Hematopoietic multipotent progenitor cell treated with erythropoietin and hydrocortisone succinate and interleukin-3 and kit ligand, for 6 days (in vitro differentiated cells): ENCODE measurements at regions not wholly inside any gene's neighbourhood (a gene's known extent, or its start where the extent isn't known, plus 50 kb on each side); places are given as distances from the start of the nearest gene placed in this dataset.
"Not testable (repeated sequence)": the region's sequence is repeated elsewhere in the genome, so short reads cannot be mapped to it uniquely, and the experiment has no call there.

Experiments
- DNase-seq: peaks from one replicate; pipeline ENCODE4 v3.0.0-alpha.2; 2015

GRCh38 chr20:12838261-12838866 lies 170.4 kb upstream of the SPTLC3 start:
- DNase-seq, result peak; percentile 9

GRCh38 chr20:12847872-12848271 lies 160.9 kb upstream of the SPTLC3 start:
- peak; percentile 2 for DNase-seq

- DNase-seq, result no peak
Observed at GRCh38 chr20:12849225-12849910, 159.4 kb upstream of the SPTLC3 start.

GRCh38 chr20:12857643-12858042 lies 151.1 kb upstream of the SPTLC3 start:
- DNase-seq, result not testable (repeated sequence)

GRCh38 chr20:12860619-12861247 lies 148.0 kb upstream of the SPTLC3 start:
- no peak for DNase-seq

GRCh38 chr20:12869669-12870068 lies 139.1 kb upstream of the SPTLC3 start:
- no peak for DNase-seq

- DNase-seq, result no peak
Observed at GRCh38 chr20:12870588-12870987, 138.2 kb upstream of the SPTLC3 start.

- DNase-seq, result no peak
Observed at GRCh38 chr20:12874933-12875332, 133.8 kb upstream of the SPTLC3 start.

- DNase-seq, result no peak
Observed at GRCh38 chr20:12875510-12875909, 133.3 kb upstream of the SPTLC3 start.

- DNase-seq, result no peak
Observed at GRCh38 chr20:12882832-12883506, 125.8 kb upstream of the SPTLC3 start.

GRCh38 chr20:12883507-12883885 lies 125.3 kb upstream of the SPTLC3 start:
- DNase-seq, result no peak

- no peak for DNase-seq
Observed at GRCh38 chr20:12886618-12887363, 122.0 kb upstream of the SPTLC3 start.

- no peak for DNase-seq
Observed at GRCh38 chr20:12891643-12892042, 117.1 kb upstream of the SPTLC3 start.

- no peak for DNase-seq
Observed at GRCh38 chr20:12893019-12893418, 115.8 kb upstream of the SPTLC3 start.

- DNase-seq, result no peak
Observed at GRCh38 chr20:12893653-12894052, 115.1 kb upstream of the SPTLC3 start.

GRCh38 chr20:12894089-12894488 lies 114.7 kb upstream of the SPTLC3 start:
- DNase-seq, result no peak

- no peak for DNase-seq
Observed at GRCh38 chr20:12896180-12896579, 112.6 kb upstream of the SPTLC3 start.

GRCh38 chr20:12902992-12903391 lies 105.8 kb upstream of the SPTLC3 start:
- DNase-seq, result no peak

- DNase-seq, result no peak
Observed at GRCh38 chr20:12906361-12906760, 102.4 kb upstream of the SPTLC3 start.

- DNase-seq, result no peak
Observed at GRCh38 chr20:12911372-12911771, 97.4 kb upstream of the SPTLC3 start.

- DNase-seq, result no peak
Observed at GRCh38 chr20:12913781-12914443, 94.9 kb upstream of the SPTLC3 start.

- DNase-seq, result no peak
Observed at GRCh38 chr20:12914804-12915203, 94.0 kb upstream of the SPTLC3 start.

- no peak for DNase-seq
Observed at GRCh38 chr20:12916699-12917098, 92.1 kb upstream of the SPTLC3 start.
